ENCODE measurements at regions not wholly inside any gene's neighbourhood (a gene's known extent, or its start where the extent isn't known, plus 50 kb on each side); places are given as distances from the start of the nearest gene placed in this dataset.

DNA sequence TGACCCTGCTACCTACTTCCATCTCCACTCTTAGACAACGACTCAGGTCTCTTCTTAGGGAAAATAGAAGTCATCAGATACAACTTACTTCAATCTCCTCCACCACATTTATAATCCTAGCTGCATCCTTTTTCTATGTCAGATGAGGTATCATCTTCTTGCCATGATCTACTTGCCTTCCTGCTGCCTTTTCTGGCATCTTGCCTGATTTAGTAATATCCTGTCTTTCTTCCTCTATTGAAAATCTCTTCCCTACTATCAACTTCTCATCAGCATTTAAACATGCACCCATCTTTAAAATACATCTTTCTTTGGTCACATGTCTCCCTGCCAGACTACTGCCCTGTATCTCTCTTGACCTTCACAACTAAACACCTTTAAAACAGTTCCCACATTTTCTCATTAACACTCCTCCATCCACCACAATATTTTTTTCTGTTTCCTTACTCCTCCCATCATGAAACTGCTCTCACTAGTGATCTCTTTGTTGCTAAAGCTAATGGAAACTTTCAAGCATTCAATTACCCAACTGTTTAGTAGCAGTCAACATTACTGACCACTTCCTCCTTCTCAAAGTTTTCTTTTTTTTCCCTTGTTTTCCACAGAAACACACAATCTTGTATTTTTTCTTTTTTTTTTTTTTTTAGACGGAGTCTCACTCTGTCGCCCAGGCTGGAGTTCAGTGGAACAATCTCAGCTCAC, 100.8 kb upstream of the CXorf66 start:
- TF ChIP-seq, protein P1, sequence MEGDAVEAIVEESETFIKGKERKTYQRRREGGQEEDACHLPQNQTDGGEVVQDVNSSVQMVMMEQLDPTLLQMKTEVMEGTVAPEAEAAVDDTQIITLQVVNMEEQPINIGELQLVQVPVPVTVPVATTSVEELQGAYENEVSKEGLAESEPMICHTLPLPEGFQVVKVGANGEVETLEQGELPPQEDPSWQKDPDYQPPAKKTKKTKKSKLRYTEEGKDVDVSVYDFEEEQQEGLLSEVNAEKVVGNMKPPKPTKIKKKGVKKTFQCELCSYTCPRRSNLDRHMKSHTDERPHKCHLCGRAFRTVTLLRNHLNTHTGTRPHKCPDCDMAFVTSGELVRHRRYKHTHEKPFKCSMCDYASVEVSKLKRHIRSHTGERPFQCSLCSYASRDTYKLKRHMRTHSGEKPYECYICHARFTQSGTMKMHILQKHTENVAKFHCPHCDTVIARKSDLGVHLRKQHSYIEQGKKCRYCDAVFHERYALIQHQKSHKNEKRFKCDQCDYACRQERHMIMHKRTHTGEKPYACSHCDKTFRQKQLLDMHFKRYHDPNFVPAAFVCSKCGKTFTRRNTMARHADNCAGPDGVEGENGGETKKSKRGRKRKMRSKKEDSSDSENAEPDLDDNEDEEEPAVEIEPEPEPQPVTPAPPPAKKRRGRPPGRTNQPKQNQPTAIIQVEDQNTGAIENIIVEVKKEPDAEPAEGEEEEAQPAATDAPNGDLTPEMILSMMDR (IDR thresholded peaks at IDR 0.05): no peak
- no peak for TF ChIP-seq POLR2A (IDR thresholded peaks at IDR 0.05)
